ENCODE measurements at regions not wholly inside any gene's neighbourhood (a gene's known extent, or its start where the extent isn't known, plus 50 kb on each side); places are given as distances from the start of the nearest gene placed in this dataset.

DNA sequence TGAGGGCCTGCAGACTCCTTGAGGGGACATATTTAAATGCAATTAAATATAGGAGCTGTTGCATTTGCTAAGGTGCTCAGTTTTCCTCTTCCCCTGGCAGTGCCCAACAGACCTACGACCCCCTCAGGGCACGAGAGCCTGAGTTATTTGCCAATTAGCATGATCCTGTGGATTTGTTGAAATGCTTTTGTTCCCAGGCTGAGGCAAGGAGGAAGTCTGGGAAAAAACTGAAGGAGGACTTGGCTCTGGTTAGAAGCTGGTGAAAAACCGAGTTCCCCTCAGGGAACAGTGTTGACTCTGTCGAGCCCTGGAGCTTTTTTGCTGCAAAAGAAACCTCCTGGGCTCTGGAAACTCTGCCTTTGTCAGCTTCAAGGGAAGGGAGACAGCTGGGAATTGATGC, 103.6 kb upstream of the SHB start:
- Histone ChIP-seq H2BK20ac (ENCODE audit: low read length) (no peak overlapping the region), H3K9me3 (ENCODE audit: insufficient read depth in 2 of 2, low read depth in 1 of 2, low read length in 1 of 2) (no peaks in the 10 kb centered on the region), H4K8ac (ENCODE audit: extremely low read depth, insufficient read depth, low read length) (no peak overlapping the region), H2BK15ac (ENCODE audit: low read length) (no peak overlapping the region), H3K23ac (ENCODE audit: insufficient read length) (no peak overlapping the region), H2AFZ (ENCODE audit: low read length) (peak overlapping the region; percentile 43), H3K18ac (ENCODE audit: extremely low read depth, low read length) (no peak overlapping the region), H2BK12ac (ENCODE audit: low read depth, low read length) (no peak overlapping the region), H3K9ac (replicated peaks in 1 of 4; ENCODE audit: extremely low read depth in 1 of 4, low read depth in 3 of 4, low read length in 3 of 4) (no peak overlapping the region), H3K4me3 (ENCODE audit: extremely low read depth in 1 of 4, insufficient read depth in 2 of 4, low read depth in 3 of 4, low read length in 4 of 4) (no peak overlapping the region), H4K20me1 (replicated peaks in 1 of 2; ENCODE audit: control insufficient read depth in 1 of 2, insufficient read depth in 2 of 2, low read length in 2 of 2) (no peaks in the 10 kb centered on the region), H2AK5ac (ENCODE audit: low read depth, low read length) (no peak overlapping the region), H3K27ac (ENCODE audit: low read depth, low read length) (no peak overlapping the region), H3K56ac (replicated peaks; ENCODE audit: insufficient read length, low read depth, low read length) (no peak overlapping the region), H3K79me2 (ENCODE audit: control insufficient read depth in 1 of 2, insufficient read depth in 2 of 2, low read length in 2 of 2) (no peaks in the 10 kb centered on the region), H3K27me3 (replicated peaks in 1 of 4; ENCODE audit: control insufficient read depth in 3 of 4, extremely low read depth in 1 of 4, insufficient read depth in 3 of 4, low read length in 3 of 4) (no peaks in the 10 kb centered on the region), H3K79me1 (ENCODE audit: low read depth, low read length) (no peaks in the 10 kb centered on the region), H4K5ac (ENCODE audit: insufficient read length, low read depth, low read length) (no peak overlapping the region), H4K91ac (replicated peaks; ENCODE audit: insufficient read length, low read length) (no peak overlapping the region), H3K4me1 (replicated peaks in 1 of 4; ENCODE audit: control insufficient read depth in 3 of 4, insufficient read depth in 4 of 4, low read length in 3 of 4) (peaks cover 0 to 12% (median 3%) of the 10 kb centered on the region in 4 experiments; a peak in 4 of 7 replicates), H3K4me2 (ENCODE audit: insufficient read depth in 1 of 2, low read depth in 2 of 2, low read length in 2 of 2) (0 out of 4 replicates have a peak overlapping the region, but pooled peaks of 1 of the 2 experiments have one; percentile 0), H3K36me3 (ENCODE audit: control insufficient read depth in 2 of 4, insufficient read depth in 4 of 4, low read length in 3 of 4) (no peaks in the 10 kb centered on the region), H2BK120ac (replicated peaks; ENCODE audit: low read depth, low read length) (no peak overlapping the region), H3K4ac (replicated peaks; ENCODE audit: insufficient read length, low read depth, low read length) (no peak overlapping the region), H3K23me2 (ENCODE audit: low read depth, low read length) (no peaks in the 10 kb centered on the region), H3K14ac (ENCODE audit: insufficient read length) (no peak overlapping the region), H2BK5ac (ENCODE audit: low read depth, low read length) (no peak overlapping the region; the same call in 1 of the 2 replicates)
- FAIRE-seq: peak; percentile 55
- CTCF ChIA-PET (ENCODE audit: partially characterized antibody): interaction anchor here (0.7 to 5.8 kb wide), 6 partner anchors 10 to 259 kb away, joined by 3 to 45 read pairs (median 4); no protein-coding TSS in a partner anchor
- peak in 1 of 2 experiments; percentile 17 for DNase-seq (ENCODE audit: low read depth in 1 of 2, low spot score in 2 of 2)
- 32% methylated on average over 4 of the region's 4 CpGs; no CpG with 5 or more reads in 1 of the 2 experiments for WGBS, 2 experiments (ENCODE audit: extremely low coverage in 1 of 2, insufficient coverage in 1 of 2, insufficient read length in 1 of 2, insufficient replicate concordance in 2 of 2, low coverage in 1 of 2, low lambda C conversion rate in 2 of 2, missing lambda C conversion rate in 1 of 2)
- POLR2A ChIA-PET (ENCODE audit: partially characterized antibody): interaction anchor here (1.0 kb wide), 1 partner anchor 31 kb away, joined by 3 read pairs; no protein-coding TSS in a partner anchor
- TF ChIP-seq RXRA (IDR thresholded peaks at IDR 0.05; ENCODE audit: insufficient read depth, low read depth, low read length) (no peak), POLR2A (IDR thresholded peaks at IDR 0.05; ENCODE audit: control extremely low read depth in 1 of 2, low read depth in 2 of 2, low read length in 2 of 2) (no peak)
- TF ChIP-seq, protein P1, sequence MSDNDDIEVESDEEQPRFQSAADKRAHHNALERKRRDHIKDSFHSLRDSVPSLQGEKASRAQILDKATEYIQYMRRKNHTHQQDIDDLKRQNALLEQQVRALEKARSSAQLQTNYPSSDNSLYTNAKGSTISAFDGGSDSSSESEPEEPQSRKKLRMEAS (IDR thresholded peaks at IDR 0.05): no peak

Data from H1 (cell line).